HFFc6 (cell line): ENCODE measurements at regions not wholly inside any gene's neighbourhood (a gene's known extent, or its start where the extent isn't known, plus 50 kb on each side); places are given as distances from the start of the nearest gene placed in this dataset.

ENCODE experiments used
- DNase-seq: peaks from one replicate; pipeline ENCODE4 v3.0.0-alpha.2; 2018
- H3K27ac Mint-ChIP-seq: 2 replicates; pipeline ENCODE4 v1.8.0; 2020; ENCODE audit warnings: mild to moderate bottlenecking, mixed read lengths
- H3K27me3 Mint-ChIP-seq: 2 replicates; pipeline ENCODE4 v1.8.0; 2021; ENCODE audit warnings: mild to moderate bottlenecking, moderate library complexity, mixed read lengths; ENCODE audit not compliant: insufficient read depth
- H3K36me3 Mint-ChIP-seq: 2 replicates; pipeline ENCODE4 v1.8.0; 2021; ENCODE audit warnings: low read depth, mixed read lengths
- H3K4me1 Mint-ChIP-seq: 2 replicates; pipeline ENCODE4 v1.8.0; 2020; ENCODE audit warnings: low read depth, mixed read lengths
- H3K4me3 Mint-ChIP-seq: 2 replicates; pipeline ENCODE4 v1.8.0; 2020; ENCODE audit warnings: mild to moderate bottlenecking, moderate library complexity, mixed read lengths
- H3K9me3 Mint-ChIP-seq: 2 replicates; pipeline ENCODE4 v1.8.0; 2020; ENCODE audit warnings: mild to moderate bottlenecking, mixed read lengths
- CTCF ChIP-seq: fragments of 200-600 bp; sonication (generic); IDR thresholded peaks from 2 replicates; pipeline ENCODE4 v1.5.0; 2021; ENCODE audit warnings: antibody characterized with exemption, mild to moderate bottlenecking

GRCh38 chr4:13906727-13907126, 279.2 kb upstream of the BOD1L1 start:
- TF ChIP-seq CTCF: no peak
- H3K9me3 Mint-ChIP-seq: no peaks in the 10 kb centered on the region
- DNase-seq: no peak
- peaks cover 81% of the 10 kb centered on the region for H3K4me1 Mint-ChIP-seq
- H3K36me3 Mint-ChIP-seq: peaks cover 10% of the 10 kb centered on the region
- peak overlapping the region; percentile 52 for H3K4me3 Mint-ChIP-seq
- H3K27ac Mint-ChIP-seq: peak overlapping the region; percentile 91
- H3K27me3 Mint-ChIP-seq: no peaks in the 10 kb centered on the region

GRCh38 chr4:13907255-13907751, 279.8 kb upstream of the BOD1L1 start:
- peak overlapping the region; percentile 69 for H3K4me3 Mint-ChIP-seq
- H3K27me3 Mint-ChIP-seq: no peaks in the 10 kb centered on the region
- H3K4me1 Mint-ChIP-seq: peaks cover 80% of the 10 kb centered on the region

GRCh38 chr4:13908455-13908854, 280.9 kb upstream of the BOD1L1 start:
- H3K27me3 Mint-ChIP-seq: no peaks in the 10 kb centered on the region
- H3K4me1 Mint-ChIP-seq: peaks cover 80% of the 10 kb centered on the region
- H3K9me3 Mint-ChIP-seq: no peaks in the 10 kb centered on the region
- no peak for DNase-seq
- H3K4me3 Mint-ChIP-seq: no peak overlapping the region
- H3K36me3 Mint-ChIP-seq: peaks cover 10% of the 10 kb centered on the region
- TF ChIP-seq CTCF: no peak
- peak overlapping the region; percentile 94 for H3K27ac Mint-ChIP-seq

More at GRCh38 chr4:13907255-13907751, 279.8 kb upstream of the BOD1L1 start:
- DNase-seq: peak; percentile 99
- TF ChIP-seq CTCF: peak; percentile 73
- H3K36me3 Mint-ChIP-seq: peaks cover 10% of the 10 kb centered on the region
- peak overlapping the region; percentile 94 for H3K27ac Mint-ChIP-seq
- no peaks in the 10 kb centered on the region for H3K9me3 Mint-ChIP-seq

- H3K36me3 Mint-ChIP-seq: peaks cover 10% of the 10 kb centered on the region
- H3K4me1 Mint-ChIP-seq: peaks cover 62% of the 10 kb centered on the region
- DNase-seq: no peak
- no peak overlapping the region for H3K27ac Mint-ChIP-seq
- no peak overlapping the region for H3K4me3 Mint-ChIP-seq
- no peaks in the 10 kb centered on the region for H3K9me3 Mint-ChIP-seq
- no peaks in the 10 kb centered on the region for H3K27me3 Mint-ChIP-seq
- no peak for TF ChIP-seq CTCF
Measured at GRCh38 chr4:13910556-13910955, 283.0 kb upstream of the BOD1L1 start.

DNA sequence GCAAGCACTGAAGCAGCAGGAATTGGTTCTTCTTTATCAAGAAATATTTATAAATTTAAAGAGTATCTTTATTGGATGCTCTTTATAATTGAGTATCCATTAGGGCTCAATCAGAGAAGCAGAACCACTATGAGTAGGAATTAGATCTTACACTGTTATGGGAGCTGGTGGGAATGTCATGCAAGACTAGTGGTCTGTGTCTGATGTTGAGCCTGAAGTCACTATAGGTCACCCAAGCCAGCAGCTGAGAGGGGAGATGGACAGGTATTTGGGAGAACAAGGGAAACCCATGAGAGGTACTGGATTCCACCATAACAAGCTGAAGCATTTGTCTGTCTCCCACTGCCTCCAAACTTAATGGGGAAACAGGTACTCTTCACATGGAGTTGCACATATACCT, 283.7 kb upstream of the BOD1L1 start:
- Mint-ChIP-seq H3K27me3 (no peaks in the 10 kb centered on the region), H3K4me3 (no peak overlapping the region), H3K36me3 (peaks cover 10% of the 10 kb centered on the region), H3K4me1 (peaks cover 55% of the 10 kb centered on the region), H3K9me3 (no peaks in the 10 kb centered on the region), H3K27ac (no peak overlapping the region)
- no peak for TF ChIP-seq CTCF
- no peak for DNase-seq
